AG04449 (cell line): ENCODE measurements at regions not wholly inside any gene's neighbourhood (a gene's known extent, or its start where the extent isn't known, plus 50 kb on each side); places are given as distances from the start of the nearest gene placed in this dataset.

Experiments used
- CTCF ChIA-PET: fragments of 350-600 bp; formaldehyde crosslinking; extraction: SDS; loops from one replicate; lab custom pipeline; 2021; ENCODE audit warnings: antibody characterized with exemption; lab: Yijun Ruan, JAX
- POLR2A ChIA-PET: fragments of 400-600, 350-600 bp; formaldehyde crosslinking; extraction: SDS; loops from one replicate; lab custom pipeline; 2020; ENCODE audit warnings: antibody characterized with exemption, inconsistent platforms; lab: Yijun Ruan, JAX
- DNase-seq: peaks from one replicate; pipeline ENCODE4 v3.0.0-alpha.2; 2010; ENCODE audit warnings: low read depth, low spot score
- H3K4me3 ChIP-seq: 2 replicates; pipeline ENCODE4 v1.5.1; 2011; ENCODE audit warnings: low read depth, mild to moderate bottlenecking, control low read depth, low read length
- CTCF ChIP-seq: IDR thresholded peaks from one replicate; pipeline ENCODE4 v1.5.1; 2011; ENCODE audit warnings: mild to moderate bottlenecking, moderate library complexity, low read length, control low read depth, inconsistent platforms; ENCODE audit not compliant: insufficient read depth; ENCODE audit errors: missing control alignments

GRCh38 chr13:84670245-84670644 lies 788.0 kb upstream of the SLITRK1 start:
- CTCF ChIA-PET = no interaction called here

GRCh38 chr13:84668637-84669036 lies 786.4 kb upstream of the SLITRK1 start:
- POLR2A ChIA-PET = no interaction called here
- no peak for TF ChIP-seq CTCF

More at GRCh38 chr13:84670245-84670644, 788.0 kb upstream of the SLITRK1 start:
- DNase-seq = no peak
- no peak for TF ChIP-seq CTCF
- H3K4me3 ChIP-seq = no peak overlapping the region
- POLR2A ChIA-PET = no interaction called here

GRCh38 chr13:84662491-84662890 lies 780.2 kb upstream of the SLITRK1 start:
- POLR2A ChIA-PET = no interaction called here
- TF ChIP-seq CTCF = no peak
- CTCF ChIA-PET = no interaction called here
- no peak overlapping the region for H3K4me3 ChIP-seq
- no peak for DNase-seq

More at GRCh38 chr13:84668637-84669036, 786.4 kb upstream of the SLITRK1 start:
- CTCF ChIA-PET = no interaction called here
- no peak for DNase-seq
- no peak overlapping the region for H3K4me3 ChIP-seq

GRCh38 chr13:84661718-84662117 lies 779.4 kb upstream of the SLITRK1 start:
- no peak overlapping the region for H3K4me3 ChIP-seq
- POLR2A ChIA-PET = no interaction called here
- no peak for DNase-seq
- CTCF ChIA-PET = interaction anchor here (0.6 kb wide), 1 partner anchor 14 kb away, joined by 4 read pairs; no protein-coding TSS in a partner anchor
- no peak for TF ChIP-seq CTCF

GRCh38 chr13:84659359-84659661 lies 777.0 kb upstream of the SLITRK1 start:
- CTCF ChIA-PET = interaction anchor here (1.4 kb wide), 1 partner anchor 84 kb away, joined by 3 read pairs; no protein-coding TSS in a partner anchor
- no peak overlapping the region for H3K4me3 ChIP-seq
- no peak for DNase-seq
- POLR2A ChIA-PET = no interaction called here
- TF ChIP-seq CTCF = no peak

- no peak for TF ChIP-seq CTCF
- ChIA-PET CTCF (interaction anchor here (1.4 kb wide), 1 partner anchor 83 kb away, joined by 3 read pairs; no protein-coding TSS in a partner anchor), POLR2A (no interaction called here)
- no peak for DNase-seq
- no peak overlapping the region for H3K4me3 ChIP-seq
Observed at GRCh38 chr13:84658491-84659358, 776.5 kb upstream of the SLITRK1 start.
